ENCODE measurements at regions not wholly inside any gene's neighbourhood (a gene's known extent, or its start where the extent isn't known, plus 50 kb on each side); places are given as distances from the start of the nearest gene placed in this dataset.
"Not testable (repeated sequence)": the region's sequence is repeated elsewhere in the genome, so short reads cannot be mapped to it uniquely, and the experiment has no call there.

DNA sequence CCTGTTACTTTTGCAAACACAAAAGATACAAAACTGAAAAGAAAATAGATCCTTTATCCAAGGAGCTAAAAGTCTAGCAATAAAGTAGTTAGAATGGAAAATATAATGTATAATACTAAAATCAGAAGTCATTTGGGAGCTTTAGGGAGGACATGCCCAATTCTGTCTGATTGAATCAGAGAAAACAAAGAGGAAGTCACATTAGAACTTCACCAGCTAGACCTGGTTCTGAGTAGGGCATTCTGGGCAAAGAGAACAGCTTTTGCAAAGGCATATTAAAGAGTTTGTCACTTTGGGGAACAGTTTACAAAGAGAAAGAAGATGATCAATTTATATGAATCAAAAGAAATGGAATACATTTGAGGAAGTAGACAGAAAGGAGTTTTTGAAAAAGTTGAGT is 107.0 kb upstream of the PRSS1 start:
- Histone ChIP-seq H3K4me3 (replicated peaks in 1 of 3; ENCODE audit: insufficient read depth in 1 of 3, low read depth in 2 of 3, low read length in 3 of 3) (no peak overlapping the region), H3K36me3 (replicated peaks in 1 of 2; ENCODE audit: control insufficient read depth in 1 of 2, insufficient read depth in 2 of 2, low read length in 2 of 2) (no peaks in the 10 kb centered on the region), H3K27ac (ENCODE audit: extremely low read length, insufficient read depth, low read length) (no peak overlapping the region), H3K4me1 (ENCODE audit: insufficient read depth, low read length) (no peaks in the 10 kb centered on the region), H3K79me2 (ENCODE audit: insufficient read depth, low read length) (no peaks in the 10 kb centered on the region), H3K9me3 (ENCODE audit: low read length) (no peaks in the 10 kb centered on the region), H2AFZ (ENCODE audit: low read length) (no peak overlapping the region), H3K4me2 (ENCODE audit: low read depth, low read length) (no peak overlapping the region), H3K27me3 (ENCODE audit: control insufficient read depth in 1 of 2, insufficient read depth in 2 of 2, low read length in 2 of 2) (0 out of 5 replicates have a peak, but pooled peaks cover 0 to 4% of the 10 kb centered on the region in 2 experiments), H3K9ac (ENCODE audit: insufficient read depth, low read depth, low read length) (no peak overlapping the region), H4K20me1 (ENCODE audit: insufficient read depth, low read length) (no peaks in the 10 kb centered on the region)
- ATAC-seq: no peak
- TF ChIP-seq, protein P1, sequence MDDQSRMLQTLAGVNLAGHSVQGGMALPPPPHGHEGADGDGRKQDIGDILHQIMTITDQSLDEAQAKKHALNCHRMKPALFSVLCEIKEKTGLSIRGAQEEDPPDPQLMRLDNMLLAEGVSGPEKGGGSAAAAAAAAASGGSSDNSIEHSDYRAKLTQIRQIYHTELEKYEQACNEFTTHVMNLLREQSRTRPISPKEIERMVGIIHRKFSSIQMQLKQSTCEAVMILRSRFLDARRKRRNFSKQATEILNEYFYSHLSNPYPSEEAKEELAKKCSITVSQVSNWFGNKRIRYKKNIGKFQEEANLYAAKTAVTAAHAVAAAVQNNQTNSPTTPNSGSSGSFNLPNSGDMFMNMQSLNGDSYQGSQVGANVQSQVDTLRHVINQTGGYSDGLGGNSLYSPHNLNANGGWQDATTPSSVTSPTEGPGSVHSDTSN (CRISPR knock-in tag; IDR thresholded peaks at IDR 0.05; ENCODE audit: borderline replicate concordance): no peak
- no peak for TF ChIP-seq ZNF431 (CRISPR knock-in tag; IDR thresholded peaks at IDR 0.05; ENCODE audit: borderline replicate concordance, low read depth)
- no peak for TF ChIP-seq GATAD1 (CRISPR knock-in tag; IDR thresholded peaks at IDR 0.05)
- in situ Hi-C loops (cut with HindIII; ENCODE audit: extremely low pct_ligation_motif_present, low pct_unique_long_range_greater_than_20kb) (no loop called here), intact Hi-C loops (cut with micrococcal nuclease; ENCODE audit: unreplicated experiment) (no loop called here)
- no peak for FAIRE-seq
- DNase-seq (ENCODE audit: low spot score): no peak
- ChIA-PET POLR2A (no interaction called here), CTCF (ENCODE audit: low intra/inter-chr PET ratio, low total read pairs) (no interaction called here)
- no TSS peak for BruUV-seq (replicated peaks)

DNA sequence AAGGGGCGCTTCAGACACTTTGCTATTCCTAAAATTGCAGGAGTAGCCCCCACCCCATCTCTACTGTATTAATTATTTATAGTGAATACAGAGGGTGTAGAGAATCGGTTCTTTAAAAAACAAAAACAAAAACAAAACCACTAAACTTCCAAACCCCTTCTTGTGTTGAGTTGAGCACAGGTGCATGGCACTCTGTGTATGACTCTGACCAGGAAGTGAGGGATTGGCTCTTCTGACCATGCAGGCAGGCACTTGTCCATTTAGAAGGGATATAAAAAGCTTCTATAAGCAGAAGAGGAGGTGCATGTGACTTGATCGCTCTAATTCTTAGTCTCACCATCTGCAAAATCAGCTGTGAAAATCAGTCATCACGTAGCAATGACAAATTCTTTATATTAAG is 108.0 kb upstream of the PRSS1 start:
- H3K4me1 ChIP-seq (ENCODE audit: insufficient read depth, low read length); H3K36me3 ChIP-seq (replicated peaks in 1 of 2; ENCODE audit: control insufficient read depth in 1 of 2, insufficient read depth in 2 of 2, low read length in 2 of 2); in situ Hi-C loops (cut with HindIII; ENCODE audit: extremely low pct_ligation_motif_present, low pct_unique_long_range_greater_than_20kb); H3K9ac ChIP-seq (ENCODE audit: insufficient read depth, low read depth, low read length); POLR2A ChIA-PET; H3K27ac ChIP-seq (ENCODE audit: extremely low read length, insufficient read depth, low read length); H4K20me1 ChIP-seq (ENCODE audit: insufficient read depth, low read length); H3K27me3 ChIP-seq (ENCODE audit: control insufficient read depth in 1 of 2, insufficient read depth in 2 of 2, low read length in 2 of 2); H3K4me2 ChIP-seq (ENCODE audit: low read depth, low read length); H2AFZ ChIP-seq (ENCODE audit: low read length); CTCF ChIA-PET (ENCODE audit: low intra/inter-chr PET ratio, low total read pairs); FAIRE-seq; intact Hi-C loops (cut with micrococcal nuclease; ENCODE audit: unreplicated experiment); DNase-seq (ENCODE audit: low spot score); H3K79me2 ChIP-seq (ENCODE audit: insufficient read depth, low read length); BruUV-seq (replicated peaks); ATAC-seq; H3K9me3 ChIP-seq (ENCODE audit: low read length); H3K4me3 ChIP-seq (replicated peaks in 1 of 3; ENCODE audit: insufficient read depth in 1 of 3, low read depth in 2 of 3, low read length in 3 of 3): not testable (repeated sequence)
- 5% methylated on average over 4 of the region's 4 CpGs for WGBS (ENCODE audit: low lambda C conversion rate)
